Fibroblast of villous mesenchyme (primary cell): ENCODE measurements at regions not wholly inside any gene's neighbourhood (a gene's known extent, or its start where the extent isn't known, plus 50 kb on each side); places are given as distances from the start of the nearest gene placed in this dataset.

Experiments used
- DNase-seq: peaks from one replicate; pipeline ENCODE4 v3.0.0-alpha.2; 2010; ENCODE audit warnings: low read depth
- H3K4me3 ChIP-seq: 2 replicates; pipeline ENCODE4 v1.5.1; 2011; ENCODE audit warnings: low read depth, mild to moderate bottlenecking, low read length
- TF ChIP-seq, protein P1 (sequence below): IDR thresholded peaks from 2 replicates; pipeline ENCODE4 v1.5.1; 2012; ENCODE audit warnings: low read depth, mild to moderate bottlenecking, low read length; ENCODE audit not compliant: insufficient read depth

DNA sequence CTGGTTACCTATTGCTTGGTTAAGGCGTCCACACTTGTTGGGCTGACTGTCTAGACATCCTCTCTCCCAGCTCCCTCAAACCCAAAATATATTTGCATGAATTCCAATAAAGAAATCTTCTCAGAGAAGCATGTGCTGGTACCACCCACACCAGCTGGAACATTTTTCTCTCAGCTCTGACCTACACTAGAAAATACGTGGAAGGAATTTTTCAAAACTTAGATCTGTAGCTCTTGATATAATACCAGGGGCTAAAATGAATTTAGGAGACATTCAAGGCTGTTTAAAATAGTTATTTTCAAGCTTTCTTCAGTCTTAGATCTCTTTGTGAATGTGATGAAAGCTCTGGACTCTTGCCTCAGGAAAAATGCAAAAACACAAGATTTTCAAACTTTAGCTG, 590.4 kb downstream of the PDCD6IP start:
- no peak for DNase-seq

DNA sequence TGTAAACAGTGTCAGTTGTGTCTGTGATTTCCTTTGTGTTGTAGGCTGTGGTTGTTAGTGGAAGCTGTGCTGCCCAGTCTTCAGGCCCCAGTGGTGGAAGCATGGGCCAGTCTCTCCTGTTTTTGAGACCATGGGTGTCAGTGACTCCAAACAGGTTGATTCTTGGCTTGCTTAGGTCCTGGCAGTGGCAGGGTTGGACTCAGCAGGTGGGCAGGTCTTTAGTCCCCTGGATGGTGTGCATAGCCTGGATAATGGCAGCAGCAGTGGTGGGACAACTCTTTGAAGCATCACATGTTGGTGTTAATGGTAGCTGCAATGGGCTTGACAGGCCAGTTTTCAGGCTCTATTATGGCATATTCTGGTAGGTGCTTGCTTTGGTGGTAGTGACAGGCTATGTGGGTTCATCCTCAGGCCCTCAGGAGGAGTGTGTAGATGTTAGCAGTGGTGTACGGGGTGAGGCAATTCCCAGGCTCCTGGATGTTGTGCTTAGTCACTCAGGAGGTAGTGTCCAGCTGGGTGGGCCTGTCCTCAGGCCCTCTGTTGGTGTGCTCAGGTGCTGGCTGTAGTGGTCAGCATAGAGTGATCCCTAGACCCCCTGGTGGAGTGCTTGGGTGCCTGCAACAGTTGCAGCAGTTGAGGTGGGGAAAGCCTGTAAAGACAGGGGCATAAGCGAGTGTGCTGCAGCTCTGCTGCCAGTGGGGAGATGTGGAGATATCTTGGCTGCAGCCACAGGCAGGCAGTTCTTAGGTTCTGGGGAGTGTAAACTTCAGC, 596.7 kb downstream of the PDCD6IP start:
- DNase-seq = no peak
- no peak overlapping the region for H3K4me3 ChIP-seq
- TF ChIP-seq, protein P1, sequence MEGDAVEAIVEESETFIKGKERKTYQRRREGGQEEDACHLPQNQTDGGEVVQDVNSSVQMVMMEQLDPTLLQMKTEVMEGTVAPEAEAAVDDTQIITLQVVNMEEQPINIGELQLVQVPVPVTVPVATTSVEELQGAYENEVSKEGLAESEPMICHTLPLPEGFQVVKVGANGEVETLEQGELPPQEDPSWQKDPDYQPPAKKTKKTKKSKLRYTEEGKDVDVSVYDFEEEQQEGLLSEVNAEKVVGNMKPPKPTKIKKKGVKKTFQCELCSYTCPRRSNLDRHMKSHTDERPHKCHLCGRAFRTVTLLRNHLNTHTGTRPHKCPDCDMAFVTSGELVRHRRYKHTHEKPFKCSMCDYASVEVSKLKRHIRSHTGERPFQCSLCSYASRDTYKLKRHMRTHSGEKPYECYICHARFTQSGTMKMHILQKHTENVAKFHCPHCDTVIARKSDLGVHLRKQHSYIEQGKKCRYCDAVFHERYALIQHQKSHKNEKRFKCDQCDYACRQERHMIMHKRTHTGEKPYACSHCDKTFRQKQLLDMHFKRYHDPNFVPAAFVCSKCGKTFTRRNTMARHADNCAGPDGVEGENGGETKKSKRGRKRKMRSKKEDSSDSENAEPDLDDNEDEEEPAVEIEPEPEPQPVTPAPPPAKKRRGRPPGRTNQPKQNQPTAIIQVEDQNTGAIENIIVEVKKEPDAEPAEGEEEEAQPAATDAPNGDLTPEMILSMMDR = no peak

More for the DNA sequence above, 590.4 kb downstream of the PDCD6IP start:
- no peak overlapping the region for H3K4me3 ChIP-seq
- TF ChIP-seq, protein P1 = no peak

DNA sequence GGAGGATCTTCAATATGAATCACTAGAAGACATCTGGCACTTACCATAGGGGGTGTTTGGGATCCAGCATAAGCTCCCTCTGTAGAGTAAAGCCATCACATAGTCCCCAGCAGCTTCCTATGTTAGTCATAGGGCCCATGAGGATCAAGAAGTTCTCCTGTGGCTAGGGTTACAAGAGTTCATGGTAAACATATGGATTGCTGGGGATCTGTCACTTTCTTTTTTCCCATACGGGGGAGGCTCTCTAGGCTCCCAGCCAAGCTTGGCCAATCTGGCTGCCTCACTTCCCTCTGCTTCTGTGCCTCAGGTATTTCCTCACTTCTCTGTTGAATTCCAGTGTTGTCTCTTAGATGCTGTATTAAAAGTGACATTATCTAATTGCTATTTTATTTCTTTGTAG, 597.9 kb downstream of the PDCD6IP start:
- H3K4me3 ChIP-seq = no peak overlapping the region
- no peak for DNase-seq
- TF ChIP-seq, protein P1 = no peak

DNA sequence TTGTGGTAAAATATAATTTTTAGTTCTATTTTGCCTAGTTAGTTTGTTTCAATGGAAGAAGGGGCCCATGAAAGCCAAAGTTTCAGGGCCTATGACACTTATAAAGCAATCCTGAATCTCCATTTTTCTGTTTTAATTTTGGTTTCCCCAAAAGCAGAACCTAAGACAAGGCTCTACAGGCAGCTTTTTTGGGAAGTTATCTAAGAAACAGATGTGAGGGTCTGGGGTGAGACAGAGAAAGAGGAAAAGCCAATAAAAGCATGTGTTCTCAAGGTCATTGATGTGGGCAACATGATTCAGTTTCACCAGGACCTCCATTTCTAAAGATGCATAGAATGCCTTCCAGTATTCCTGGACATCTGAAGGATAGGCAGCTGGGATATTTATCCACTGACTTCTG, 598.5 kb downstream of the PDCD6IP start:
- TF ChIP-seq, protein P1 = no peak
- H3K4me3 ChIP-seq = no peak overlapping the region
- DNase-seq = no peak

DNA sequence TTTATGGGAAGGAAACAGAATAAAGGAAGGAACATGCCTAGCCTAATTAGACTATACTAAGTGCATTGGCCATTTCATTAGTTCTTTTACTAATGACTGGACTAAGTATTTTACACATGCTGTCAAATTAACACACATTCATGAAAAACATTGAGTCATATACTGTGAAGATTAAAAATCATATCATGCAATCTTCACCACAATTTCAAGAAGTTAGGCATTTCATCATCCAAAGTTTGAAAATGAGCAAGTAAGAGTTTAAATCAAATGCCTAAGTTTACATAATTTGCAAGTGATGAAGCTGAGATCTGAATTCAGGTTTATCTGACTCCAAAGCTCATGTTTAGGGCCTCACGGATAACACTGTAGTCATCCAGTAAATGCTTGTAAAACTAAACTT, 601.0 kb downstream of the PDCD6IP start:
- no peak overlapping the region for H3K4me3 ChIP-seq
- DNase-seq = no peak
- TF ChIP-seq, protein P1 = no peak

DNA sequence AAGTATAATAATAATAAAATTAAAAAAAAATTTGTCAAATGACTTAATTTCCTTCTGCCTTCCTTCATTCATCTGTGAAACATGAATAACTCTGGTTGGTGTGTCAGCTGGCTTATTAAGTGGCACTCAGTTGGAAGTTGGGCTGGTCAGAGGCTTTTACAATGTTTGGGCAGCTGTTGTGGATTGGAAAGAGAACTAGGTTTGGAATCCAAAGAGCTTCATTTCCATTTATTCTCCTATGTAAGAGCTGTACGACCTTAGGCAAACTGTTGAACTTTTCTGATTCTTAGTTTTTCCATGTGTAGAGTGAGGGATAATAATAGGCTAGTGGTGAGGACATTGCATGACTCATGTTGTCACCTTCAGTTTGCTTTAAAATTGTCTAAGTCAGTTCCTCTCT, 606.7 kb downstream of the PDCD6IP start:
- no peak overlapping the region for H3K4me3 ChIP-seq
- TF ChIP-seq, protein P1 = no peak

DNA sequence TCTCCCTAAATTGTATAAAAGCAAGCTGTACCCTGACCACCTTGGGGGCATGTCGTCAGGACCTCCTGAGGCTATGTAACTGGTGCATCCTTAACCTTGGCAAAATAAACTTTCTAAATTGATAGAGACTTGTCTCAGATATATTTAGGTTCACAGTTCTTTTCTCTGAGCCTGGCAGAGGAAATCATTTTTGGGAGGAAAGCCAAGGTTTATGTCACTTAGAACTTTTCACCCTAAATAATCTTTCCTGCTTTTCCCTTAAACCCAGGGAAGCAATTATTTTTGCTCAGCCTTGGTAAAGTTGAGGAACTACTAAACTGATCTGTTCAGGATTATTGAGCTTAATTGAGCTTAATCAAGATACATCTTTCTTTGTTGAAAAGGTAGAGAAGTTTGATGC, 608.9 kb downstream of the PDCD6IP start:
- no peak for DNase-seq
- H3K4me3 ChIP-seq = no peak overlapping the region
- TF ChIP-seq, protein P1 = no peak

More for the DNA sequence above, 606.7 kb downstream of the PDCD6IP start:
- DNase-seq = no peak
